ENCODE measurements at regions not wholly inside any gene's neighbourhood (a gene's known extent, or its start where the extent isn't known, plus 50 kb on each side); places are given as distances from the start of the nearest gene placed in this dataset.

DNA sequence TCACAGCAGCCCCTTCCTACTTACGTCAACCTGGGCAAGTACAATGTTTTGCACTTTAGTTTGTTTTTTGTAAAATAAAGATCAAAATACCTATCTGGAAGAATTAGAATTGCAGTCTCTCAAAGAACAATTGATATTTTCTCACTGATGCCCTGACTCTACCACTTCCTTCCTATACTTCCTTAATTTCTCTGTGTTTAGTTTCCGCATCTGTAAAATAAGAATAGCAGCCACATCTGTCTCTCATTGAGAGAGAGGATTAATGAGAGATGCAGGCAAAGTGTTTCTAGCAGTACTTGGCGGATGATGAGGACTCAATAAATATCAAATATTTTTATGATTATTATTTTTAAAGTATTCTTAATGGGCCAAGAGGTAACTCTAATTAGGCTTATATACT lies 122.6 kb upstream of the PIEZO2 start:
- TF ChIP-seq, protein P1, sequence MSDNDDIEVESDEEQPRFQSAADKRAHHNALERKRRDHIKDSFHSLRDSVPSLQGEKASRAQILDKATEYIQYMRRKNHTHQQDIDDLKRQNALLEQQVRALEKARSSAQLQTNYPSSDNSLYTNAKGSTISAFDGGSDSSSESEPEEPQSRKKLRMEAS (IDR thresholded peaks at IDR 0.05; ENCODE audit: low read depth, low read length) = no peak
- TF ChIP-seq, protein P2, sequence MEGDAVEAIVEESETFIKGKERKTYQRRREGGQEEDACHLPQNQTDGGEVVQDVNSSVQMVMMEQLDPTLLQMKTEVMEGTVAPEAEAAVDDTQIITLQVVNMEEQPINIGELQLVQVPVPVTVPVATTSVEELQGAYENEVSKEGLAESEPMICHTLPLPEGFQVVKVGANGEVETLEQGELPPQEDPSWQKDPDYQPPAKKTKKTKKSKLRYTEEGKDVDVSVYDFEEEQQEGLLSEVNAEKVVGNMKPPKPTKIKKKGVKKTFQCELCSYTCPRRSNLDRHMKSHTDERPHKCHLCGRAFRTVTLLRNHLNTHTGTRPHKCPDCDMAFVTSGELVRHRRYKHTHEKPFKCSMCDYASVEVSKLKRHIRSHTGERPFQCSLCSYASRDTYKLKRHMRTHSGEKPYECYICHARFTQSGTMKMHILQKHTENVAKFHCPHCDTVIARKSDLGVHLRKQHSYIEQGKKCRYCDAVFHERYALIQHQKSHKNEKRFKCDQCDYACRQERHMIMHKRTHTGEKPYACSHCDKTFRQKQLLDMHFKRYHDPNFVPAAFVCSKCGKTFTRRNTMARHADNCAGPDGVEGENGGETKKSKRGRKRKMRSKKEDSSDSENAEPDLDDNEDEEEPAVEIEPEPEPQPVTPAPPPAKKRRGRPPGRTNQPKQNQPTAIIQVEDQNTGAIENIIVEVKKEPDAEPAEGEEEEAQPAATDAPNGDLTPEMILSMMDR (IDR thresholded peaks at IDR 0.05; ENCODE audit: low read depth, low read length) = no peak
- TF ChIP-seq POLR2A (IDR thresholded peaks at IDR 0.05; ENCODE audit: extremely low read depth, insufficient read length) = no peak
